H1 (cell line): ENCODE measurements at regions not wholly inside any gene's neighbourhood (a gene's known extent, or its start where the extent isn't known, plus 50 kb on each side); places are given as distances from the start of the nearest gene placed in this dataset.

ENCODE experiments used
- CTCF ChIA-PET: fragments of 300-600 bp; sonication (Branson Sonifier 250); formaldehyde crosslinking; loops from one replicate; lab custom pipeline; 2021; ENCODE audit not compliant: partially characterized antibody; lab: Charles Lee
- POLR2A ChIA-PET: fragments of 300-600 bp; sonication (Branson Sonifier 250); formaldehyde crosslinking; loops from one replicate; lab custom pipeline; 2021; ENCODE audit warnings: inconsistent platforms; ENCODE audit not compliant: partially characterized antibody; lab: Charles Lee
- DNase-seq, 2 experiments: peaks; one replicate each; pipeline versions ENCODE4 v3.0.0 to v3.0.0-alpha.2; 2010 to 2022; ENCODE audit warnings: low spot score in 2 of 2, low read depth in 1 of 2, mixed read lengths in 1 of 2
- FAIRE-seq: peaks from 2 replicates; lab custom pipeline; 2011; peaks lifted over from hg19 to GRCh38; lab: Jason Lieb, UNC
- H2AFZ ChIP-seq: 2 replicates; pipeline ENCODE4 v1.8.1; 2012; ENCODE audit warnings: low read length, inconsistent platforms
- H2AK5ac ChIP-seq: 2 replicates; pipeline ENCODE4 v1.6.1; 2013; ENCODE audit warnings: low read depth, low read length
- H2BK120ac ChIP-seq: replicated peaks from 2 replicates; pipeline ENCODE3; 2013; ENCODE audit warnings: low read depth, low read length, inconsistent platforms
- H2BK12ac ChIP-seq: 2 replicates; pipeline ENCODE4 v1.6.1; 2013; ENCODE audit warnings: low read depth, low read length
- H2BK15ac ChIP-seq: 2 replicates; pipeline ENCODE4 v1.6.1; 2013; ENCODE audit warnings: low read length
- H2BK20ac ChIP-seq: 2 replicates; pipeline ENCODE4 v1.6.1; 2013; ENCODE audit warnings: low read length
- H2BK5ac ChIP-seq: 2 replicates; pipeline ENCODE4 v1.6.1; 2013; ENCODE audit warnings: low read depth, low read length
- H3K14ac ChIP-seq: 2 replicates; pipeline ENCODE4 v1.6.1; 2013; ENCODE audit warnings: inconsistent platforms; ENCODE audit not compliant: insufficient read length
- H3K18ac ChIP-seq: 2 replicates; pipeline ENCODE4 v1.6.1; 2013; ENCODE audit warnings: low read length; ENCODE audit errors: extremely low read depth
- H3K23ac ChIP-seq: 2 replicates; pipeline ENCODE4 v1.6.1; 2013; ENCODE audit warnings: inconsistent platforms; ENCODE audit not compliant: insufficient read length
- H3K23me2 ChIP-seq: 2 replicates; pipeline ENCODE4 v1.6.1; 2013; ENCODE audit warnings: low read depth, low read length
- H3K27ac ChIP-seq: 2 replicates; pipeline ENCODE4 v1.6.1; 2011; ENCODE audit warnings: low read depth, low read length, inconsistent platforms
- H3K27me3 ChIP-seq, 4 experiments: replicated peaks in 1 of 4; 1 replicate in 1 of 4; 2 replicates in 3 of 4; pipeline versions ENCODE4 v1.6.1 to v1.8.1; 2011 to 2013; ENCODE audit warnings: low read length in 3 of 4, mild to moderate bottlenecking in 3 of 4, inconsistent platforms in 2 of 4, mixed read lengths in 2 of 4, moderate library complexity in 1 of 4; ENCODE audit not compliant: control insufficient read depth in 3 of 4, insufficient read depth in 3 of 4; ENCODE audit errors: extremely low read depth in 1 of 4
- H3K36me3 ChIP-seq, 4 experiments: 2 replicates each; pipeline versions ENCODE4 v1.6.1 to v1.8.1; 2011 to 2013; ENCODE audit warnings: mild to moderate bottlenecking in 4 of 4, low read length in 3 of 4, moderate library complexity in 2 of 4, control low read depth in 1 of 4, inconsistent platforms in 1 of 4; ENCODE audit not compliant: insufficient read depth in 4 of 4, control insufficient read depth in 2 of 4
- H3K4ac ChIP-seq: replicated peaks from 2 replicates; pipeline ENCODE3; 2013; ENCODE audit warnings: low read length, low read depth, mixed read lengths, inconsistent platforms; ENCODE audit not compliant: insufficient read length
- H3K4me1 ChIP-seq, 4 experiments: replicated peaks in 1 of 4; 1 replicate in 1 of 4; 2 replicates in 3 of 4; pipeline versions ENCODE4 v1.6.1 to v1.8.1; 2011 to 2013; ENCODE audit warnings: low read length in 3 of 4, inconsistent platforms in 2 of 4, mixed read lengths in 1 of 4; ENCODE audit not compliant: insufficient read depth in 4 of 4, control insufficient read depth in 3 of 4
- H3K4me2 ChIP-seq, 2 experiments: 2 replicates each; pipeline versions ENCODE4 v1.6.1 to v1.8.1; 2011 to 2013; ENCODE audit warnings: low read depth in 2 of 2, low read length in 2 of 2, control low read depth in 1 of 2, inconsistent platforms in 1 of 2, mild to moderate bottlenecking in 1 of 2; ENCODE audit not compliant: insufficient read depth in 1 of 2
- H3K4me3 ChIP-seq, 4 experiments: fragments of 200-600, 300-600 bp in 1 of 4; sonication (generic), shearing (Covaris generic), sonication (Bioruptor Twin) in 1 of 4; 2 replicates each; pipeline versions ENCODE4 v1.5.1 to v1.8.1; 2011 to 2016; ENCODE audit warnings: low read length in 4 of 4, low read depth in 3 of 4, control low read depth in 2 of 4, inconsistent platforms in 2 of 4, mild to moderate bottlenecking in 2 of 4, mixed read lengths in 1 of 4, moderate library complexity in 1 of 4; ENCODE audit not compliant: insufficient read depth in 2 of 4; ENCODE audit errors: extremely low read depth in 1 of 4
- H3K56ac ChIP-seq: replicated peaks from 2 replicates; pipeline ENCODE3; 2013; ENCODE audit warnings: low read depth, mild to moderate bottlenecking, mixed read lengths, low read length, inconsistent platforms; ENCODE audit not compliant: insufficient read length
- H3K79me1 ChIP-seq: 2 replicates; pipeline ENCODE4 v1.6.1; 2013; ENCODE audit warnings: low read depth, low read length, control low read depth
- H3K79me2 ChIP-seq, 2 experiments: 2 replicates each; pipeline versions ENCODE4 v1.6.1 to v1.8.1; 2012 to 2013; ENCODE audit warnings: low read length in 2 of 2, mild to moderate bottlenecking in 2 of 2, inconsistent platforms in 1 of 2; ENCODE audit not compliant: insufficient read depth in 2 of 2, control insufficient read depth in 1 of 2
- H3K9ac ChIP-seq, 4 experiments: replicated peaks in 1 of 4; 1 replicate in 1 of 4; 2 replicates in 3 of 4; pipeline versions ENCODE4 v1.6.1 to v1.8.1; 2011 to 2013; ENCODE audit warnings: low read depth in 3 of 4, low read length in 3 of 4, control low read depth in 2 of 4, mild to moderate bottlenecking in 2 of 4, moderate library complexity in 2 of 4, inconsistent platforms in 1 of 4; ENCODE audit errors: extremely low read depth in 1 of 4
- H3K9me3 ChIP-seq, 2 experiments: 2 replicates each; pipeline versions ENCODE4 v1.6.1 to v1.8.1; 2012 to 2013; ENCODE audit warnings: mild to moderate bottlenecking in 2 of 2, moderate library complexity in 2 of 2, control low read depth in 1 of 2, inconsistent platforms in 1 of 2, low read depth in 1 of 2, low read length in 1 of 2, mixed read lengths in 1 of 2; ENCODE audit not compliant: insufficient read depth in 2 of 2
- H4K20me1 ChIP-seq, 2 experiments: replicated peaks in 1 of 2; 2 replicates each; pipeline versions ENCODE3 to v1.8.1; 2011 to 2013; ENCODE audit warnings: inconsistent platforms in 2 of 2, low read length in 2 of 2, mild to moderate bottlenecking in 1 of 2; ENCODE audit not compliant: insufficient read depth in 2 of 2, control insufficient read depth in 1 of 2
- H4K5ac ChIP-seq: 2 replicates; pipeline ENCODE4 v1.6.1; 2013; ENCODE audit warnings: low read length, low read depth, mixed read lengths, inconsistent platforms; ENCODE audit not compliant: insufficient read length
- H4K8ac ChIP-seq: 2 replicates; pipeline ENCODE4 v1.8.0; 2013; ENCODE audit warnings: mild to moderate bottlenecking, moderate library complexity, low read length, inconsistent platforms; ENCODE audit not compliant: insufficient read depth; ENCODE audit errors: extremely low read depth
- H4K91ac ChIP-seq: replicated peaks from 2 replicates; pipeline ENCODE3; 2013; ENCODE audit warnings: low read length, mixed read lengths, inconsistent platforms; ENCODE audit not compliant: insufficient read length
- ATF3 ChIP-seq: IDR thresholded peaks from 2 replicates; pipeline ENCODE4 v1.6.1; 2011; ENCODE audit warnings: low read depth, mild to moderate bottlenecking, low read length; ENCODE audit not compliant: insufficient read depth
- CBX5 ChIP-seq: fragments of 300-800, 300-1000 bp; sonication (generic); IDR thresholded peaks from 2 replicates; pipeline ENCODE4 v1.7.1; 2016; ENCODE audit warnings: antibody characterized with exemption, low read length, low read depth
- JUND ChIP-seq: IDR thresholded peaks from 2 replicates; pipeline ENCODE4 v1.6.1; 2011; ENCODE audit warnings: mild to moderate bottlenecking, improper control_type of control experiment, low read length
- MAFK ChIP-seq: IDR thresholded peaks from 2 replicates; pipeline ENCODE4 v1.6.1; 2012; ENCODE audit warnings: low read depth, mild to moderate bottlenecking, improper control_type of control experiment, low read length
- POLR2A ChIP-seq, 2 experiments: IDR thresholded peaks; 1 replicate in 1 of 2; 2 replicates in 1 of 2; pipeline ENCODE4 v1.6.1; 2011; ENCODE audit warnings: low read depth in 2 of 2, low read length in 2 of 2, mild to moderate bottlenecking in 2 of 2; ENCODE audit errors: control extremely low read depth in 1 of 2
- RAD21 ChIP-seq, 2 experiments: IDR thresholded peaks in 1 of 2; conservative IDR thresholded peaks in 1 of 2; 2 replicates each; pipeline ENCODE4 v1.6.1; 2011; ENCODE audit warnings: low read depth in 2 of 2, low read length in 2 of 2, improper control_type of control experiment in 1 of 2, inconsistent platforms in 1 of 2, mild to moderate bottlenecking in 1 of 2, moderate library complexity in 1 of 2
- RFX5 ChIP-seq: IDR thresholded peaks from 2 replicates; pipeline ENCODE4 v1.6.1; 2011; ENCODE audit warnings: low read depth, low read length, improper control_type of control experiment, borderline replicate concordance
- SP4 ChIP-seq: IDR thresholded peaks from 2 replicates; pipeline ENCODE4 v1.6.1; 2012; ENCODE audit warnings: low read length, inconsistent platforms
- SRF ChIP-seq: IDR thresholded peaks from 2 replicates; pipeline ENCODE4 v1.6.1; 2011; ENCODE audit warnings: mild to moderate bottlenecking, low read depth, low read length, moderate library complexity
- TBP ChIP-seq: IDR thresholded peaks from 2 replicates; pipeline ENCODE4 v1.6.1; 2011; ENCODE audit warnings: low read depth, low read length, improper control_type of control experiment
- WGBS, 2 experiments: shearing (Covaris generic) in 1 of 2; methylation state at CpG; one replicate each; pipeline versions ENCODE4 v1.1.6 to v1.1.7; 2013 to 2015; ENCODE audit warnings: low lambda C conversion rate in 2 of 2, mixed read lengths in 2 of 2, inconsistent platforms in 1 of 2, low coverage in 1 of 2, missing lambda C conversion rate in 1 of 2; ENCODE audit not compliant: insufficient replicate concordance in 2 of 2, insufficient coverage in 1 of 2, insufficient read length in 1 of 2; ENCODE audit errors: extremely low coverage in 1 of 2, missing lambda C conversion rate in 1 of 2; 5-methylcytosine and 5-hydroxymethylcytosine counted together

GRCh38 chr1:163959622-163960021 lies 599.4 kb upstream of the PBX1 start:
- Histone ChIP-seq H3K9ac (no peak overlapping the region), H3K36me3 (no peaks in the 10 kb centered on the region), H3K4me2 (no peak overlapping the region), H3K56ac (no peak overlapping the region), H4K20me1 (no peaks in the 10 kb centered on the region), H2AFZ (no peak overlapping the region), H4K5ac (no peak overlapping the region), H2BK120ac (no peak overlapping the region), H3K4me1 (no peaks in the 10 kb centered on the region), H4K8ac (no peak overlapping the region), H3K4me3 (no peak overlapping the region), H3K18ac (no peak overlapping the region), H3K23me2 (no peaks in the 10 kb centered on the region), H3K79me2 (no peaks in the 10 kb centered on the region), H3K27me3 (no peaks in the 10 kb centered on the region), H2BK15ac (no peak overlapping the region), H3K4ac (no peak overlapping the region), H3K23ac (no peak overlapping the region), H2BK12ac (no peak overlapping the region), H3K14ac (no peak overlapping the region), H2BK5ac (no peak overlapping the region), H3K27ac (no peak overlapping the region), H2BK20ac (no peak overlapping the region), H4K91ac (no peak overlapping the region), H2AK5ac (no peak overlapping the region), H3K9me3 (peaks cover 3 to 6% of the 10 kb centered on the region in 2 experiments; a peak in 1 of 4 replicates), H3K79me1 (no peaks in the 10 kb centered on the region)
- WGBS, 2 experiments = 89% methylated on average over 1 of the region's 1 CpG; no CpG with 5 or more reads in 1 of the 2 experiments
- no peak for DNase-seq
- ChIA-PET CTCF (interaction anchor here (1.8 kb wide), 1 partner anchor 27 kb away, joined by 3 read pairs; no protein-coding TSS in a partner anchor), POLR2A (no interaction called here)
- TF ChIP-seq RFX5 (no peak), POLR2A (IDR thresholded peaks at IDR 0.05; ENCODE audit: control extremely low read depth in 1 of 2, low read depth in 2 of 2, low read length in 2 of 2) (no peak), TBP (no peak), JUND (no peak), RAD21 (IDR thresholded peaks at IDR 0.05 in 1 of 2, conservative IDR thresholded peaks at IDR 0.05 in 1 of 2; ENCODE audit: low read depth in 2 of 2, low read length in 2 of 2) (no peak), SP4 (no peak), CBX5 (no peak), ATF3 (no peak), MAFK (no peak), SRF (no peak)
- FAIRE-seq = no peak
